ENCODE measurements at regions not wholly inside any gene's neighbourhood (a gene's known extent, or its start where the extent isn't known, plus 50 kb on each side); places are given as distances from the start of the nearest gene placed in this dataset.

DNA sequence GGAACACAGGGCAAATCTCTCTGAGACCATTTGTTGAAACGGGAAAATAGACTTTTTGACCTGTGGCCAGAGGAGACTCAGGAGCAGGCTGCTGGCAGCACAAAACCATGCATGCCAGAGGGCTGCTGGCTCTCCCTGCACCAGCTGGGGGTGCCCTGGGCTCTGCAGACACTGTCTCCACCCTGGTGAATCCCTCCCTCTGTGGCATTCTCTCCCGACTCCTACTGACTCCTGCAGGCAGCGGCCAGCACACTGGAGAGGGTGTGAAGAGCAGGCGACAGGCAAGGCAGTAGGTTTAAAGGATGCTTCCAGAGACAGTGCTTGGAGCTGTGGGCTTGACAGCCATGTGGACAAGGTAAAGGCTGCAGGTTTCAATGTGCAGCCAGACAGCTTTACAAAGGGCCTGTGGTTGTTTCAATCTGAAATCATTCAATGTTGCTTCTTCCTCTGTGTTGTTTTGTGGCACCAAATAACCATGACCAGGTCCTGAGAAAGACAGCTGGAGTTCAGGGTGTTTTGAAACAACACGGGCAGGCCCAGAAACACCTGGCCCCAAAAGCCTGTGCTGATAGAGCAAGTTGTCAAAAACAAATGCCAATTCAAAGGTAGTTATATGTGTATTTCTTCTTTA lies 431.0 kb upstream of the ATP10A start:
- Histone ChIP-seq H3K4me1 (ENCODE audit: control insufficient read depth in 1 of 2, insufficient read depth in 2 of 2, low read length in 2 of 2) (no peaks in the 10 kb centered on the region), H2AFZ (ENCODE audit: low read depth, low read length, poor library complexity, severe bottlenecking) (no peak overlapping the region), H3K36me3 (ENCODE audit: control insufficient read depth in 1 of 2, insufficient read depth in 2 of 2, low read length in 2 of 2) (no peaks in the 10 kb centered on the region), H3K4me2 (ENCODE audit: low read length) (no peak overlapping the region), H3K9me3 (ENCODE audit: control insufficient read depth in 1 of 2, insufficient read depth in 1 of 2, low read depth in 1 of 2, low read length in 2 of 2) (peaks cover 15 to 41% of the 10 kb centered on the region in 2 experiments; a peak in 2 of 4 replicates), H3K4me3 (replicated peaks in 1 of 2; ENCODE audit: low read depth in 1 of 2, low read length in 2 of 2) (no peak overlapping the region), H3K9me2 (ENCODE audit: insufficient read depth) (no peaks in the 10 kb centered on the region), H3K27ac (ENCODE audit: low read depth, low read length) (no peak overlapping the region), H3K27me3 (ENCODE audit: insufficient read depth, low read length) (no peaks in the 10 kb centered on the region), H3K79me2 (ENCODE audit: insufficient read depth, low read length) (no peaks in the 10 kb centered on the region), H3K9ac (ENCODE audit: low read length) (no peak overlapping the region), H4K20me1 (ENCODE audit: insufficient read depth) (no peaks in the 10 kb centered on the region)
- DNase-seq (ENCODE audit: low read depth, low spot score) (no peak), ATAC-seq (no peak)
- POLR2A ChIA-PET = no interaction called here
- RAD21 ChIA-PET (ENCODE audit: low non-redundant PET in 1 of 2, low total read pairs in 2 of 2, uncharacterized antibody in 2 of 2, unreplicated experiment in 2 of 2) = no interaction called here
- CTCF ChIA-PET = no interaction called here
- intact Hi-C loops (cut with micrococcal nuclease) = no loop called here
- no TSS peak for BruUV-seq (replicated peaks)
- TF ChIP-seq EZH2 (IDR thresholded peaks at IDR 0.05) (no peak), ZFX (IDR thresholded peaks at IDR 0.05) (no peak), CBX3 (IDR thresholded peaks at IDR 0.05; ENCODE audit: low read depth) (no peak), CEBPB (IDR thresholded peaks at IDR 0.05; ENCODE audit: low read depth) (no peak), RAD21 (IDR thresholded peaks at IDR 0.05; ENCODE audit: low read depth) (no peak), JUND (IDR thresholded peaks at IDR 0.05) (no peak), POLR2A (IDR thresholded peaks at IDR 0.05; ENCODE audit: borderline replicate concordance, extremely low read depth, insufficient read depth, insufficient read length) (no peak), SIN3A (IDR thresholded peaks at IDR 0.05; ENCODE audit: low read depth) (no peak), SP1 (IDR thresholded peaks at IDR 0.05; ENCODE audit: low read depth) (no peak)
- TF ChIP-seq, protein P1, sequence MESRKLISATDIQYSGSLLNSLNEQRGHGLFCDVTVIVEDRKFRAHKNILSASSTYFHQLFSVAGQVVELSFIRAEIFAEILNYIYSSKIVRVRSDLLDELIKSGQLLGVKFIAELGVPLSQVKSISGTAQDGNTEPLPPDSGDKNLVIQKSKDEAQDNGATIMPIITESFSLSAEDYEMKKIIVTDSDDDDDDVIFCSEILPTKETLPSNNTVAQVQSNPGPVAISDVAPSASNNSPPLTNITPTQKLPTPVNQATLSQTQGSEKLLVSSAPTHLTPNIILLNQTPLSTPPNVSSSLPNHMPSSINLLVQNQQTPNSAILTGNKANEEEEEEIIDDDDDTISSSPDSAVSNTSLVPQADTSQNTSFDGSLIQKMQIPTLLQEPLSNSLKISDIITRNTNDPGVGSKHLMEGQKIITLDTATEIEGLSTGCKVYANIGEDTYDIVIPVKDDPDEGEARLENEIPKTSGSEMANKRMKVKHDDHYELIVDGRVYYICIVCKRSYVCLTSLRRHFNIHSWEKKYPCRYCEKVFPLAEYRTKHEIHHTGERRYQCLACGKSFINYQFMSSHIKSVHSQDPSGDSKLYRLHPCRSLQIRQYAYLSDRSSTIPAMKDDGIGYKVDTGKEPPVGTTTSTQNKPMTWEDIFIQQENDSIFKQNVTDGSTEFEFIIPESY (IDR thresholded peaks at IDR 0.05; ENCODE audit: extremely low read depth, insufficient replicate concordance, low read length) = no peak
- TF ChIP-seq, protein P2, sequence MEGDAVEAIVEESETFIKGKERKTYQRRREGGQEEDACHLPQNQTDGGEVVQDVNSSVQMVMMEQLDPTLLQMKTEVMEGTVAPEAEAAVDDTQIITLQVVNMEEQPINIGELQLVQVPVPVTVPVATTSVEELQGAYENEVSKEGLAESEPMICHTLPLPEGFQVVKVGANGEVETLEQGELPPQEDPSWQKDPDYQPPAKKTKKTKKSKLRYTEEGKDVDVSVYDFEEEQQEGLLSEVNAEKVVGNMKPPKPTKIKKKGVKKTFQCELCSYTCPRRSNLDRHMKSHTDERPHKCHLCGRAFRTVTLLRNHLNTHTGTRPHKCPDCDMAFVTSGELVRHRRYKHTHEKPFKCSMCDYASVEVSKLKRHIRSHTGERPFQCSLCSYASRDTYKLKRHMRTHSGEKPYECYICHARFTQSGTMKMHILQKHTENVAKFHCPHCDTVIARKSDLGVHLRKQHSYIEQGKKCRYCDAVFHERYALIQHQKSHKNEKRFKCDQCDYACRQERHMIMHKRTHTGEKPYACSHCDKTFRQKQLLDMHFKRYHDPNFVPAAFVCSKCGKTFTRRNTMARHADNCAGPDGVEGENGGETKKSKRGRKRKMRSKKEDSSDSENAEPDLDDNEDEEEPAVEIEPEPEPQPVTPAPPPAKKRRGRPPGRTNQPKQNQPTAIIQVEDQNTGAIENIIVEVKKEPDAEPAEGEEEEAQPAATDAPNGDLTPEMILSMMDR (IDR thresholded peaks at IDR 0.05 in 2 of 3, conservative IDR thresholded peaks at IDR 0.05 in 1 of 3; ENCODE audit: borderline replicate concordance in 1 of 3, insufficient read depth in 1 of 3, low read depth in 2 of 3, low read length in 2 of 3) = no peak
- TF ChIP-seq, protein P3, sequence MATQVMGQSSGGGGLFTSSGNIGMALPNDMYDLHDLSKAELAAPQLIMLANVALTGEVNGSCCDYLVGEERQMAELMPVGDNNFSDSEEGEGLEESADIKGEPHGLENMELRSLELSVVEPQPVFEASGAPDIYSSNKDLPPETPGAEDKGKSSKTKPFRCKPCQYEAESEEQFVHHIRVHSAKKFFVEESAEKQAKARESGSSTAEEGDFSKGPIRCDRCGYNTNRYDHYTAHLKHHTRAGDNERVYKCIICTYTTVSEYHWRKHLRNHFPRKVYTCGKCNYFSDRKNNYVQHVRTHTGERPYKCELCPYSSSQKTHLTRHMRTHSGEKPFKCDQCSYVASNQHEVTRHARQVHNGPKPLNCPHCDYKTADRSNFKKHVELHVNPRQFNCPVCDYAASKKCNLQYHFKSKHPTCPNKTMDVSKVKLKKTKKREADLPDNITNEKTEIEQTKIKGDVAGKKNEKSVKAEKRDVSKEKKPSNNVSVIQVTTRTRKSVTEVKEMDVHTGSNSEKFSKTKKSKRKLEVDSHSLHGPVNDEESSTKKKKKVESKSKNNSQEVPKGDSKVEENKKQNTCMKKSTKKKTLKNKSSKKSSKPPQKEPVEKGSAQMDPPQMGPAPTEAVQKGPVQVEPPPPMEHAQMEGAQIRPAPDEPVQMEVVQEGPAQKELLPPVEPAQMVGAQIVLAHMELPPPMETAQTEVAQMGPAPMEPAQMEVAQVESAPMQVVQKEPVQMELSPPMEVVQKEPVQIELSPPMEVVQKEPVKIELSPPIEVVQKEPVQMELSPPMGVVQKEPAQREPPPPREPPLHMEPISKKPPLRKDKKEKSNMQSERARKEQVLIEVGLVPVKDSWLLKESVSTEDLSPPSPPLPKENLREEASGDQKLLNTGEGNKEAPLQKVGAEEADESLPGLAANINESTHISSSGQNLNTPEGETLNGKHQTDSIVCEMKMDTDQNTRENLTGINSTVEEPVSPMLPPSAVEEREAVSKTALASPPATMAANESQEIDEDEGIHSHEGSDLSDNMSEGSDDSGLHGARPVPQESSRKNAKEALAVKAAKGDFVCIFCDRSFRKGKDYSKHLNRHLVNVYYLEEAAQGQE (IDR thresholded peaks at IDR 0.05; ENCODE audit: low read depth) = no peak
- TF ChIP-seq, protein P4, sequence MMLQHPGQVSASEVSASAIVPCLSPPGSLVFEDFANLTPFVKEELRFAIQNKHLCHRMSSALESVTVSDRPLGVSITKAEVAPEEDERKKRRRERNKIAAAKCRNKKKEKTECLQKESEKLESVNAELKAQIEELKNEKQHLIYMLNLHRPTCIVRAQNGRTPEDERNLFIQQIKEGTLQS (IDR thresholded peaks at IDR 0.05) = no peak
